Activated T-cell treated with anti-CD3 and anti-CD28 coated beads for 1 hour (primary cell): ENCODE measurements at regions not wholly inside any gene's neighbourhood (a gene's known extent, or its start where the extent isn't known, plus 50 kb on each side); places are given as distances from the start of the nearest gene placed in this dataset.
"Not testable (repeated sequence)": the region's sequence is repeated elsewhere in the genome, so short reads cannot be mapped to it uniquely, and the experiment has no call there.

Experiments
- DNase-seq: peaks from one replicate; pipeline ENCODE4 v3.0.0-alpha.2; 2020; ENCODE audit warnings: low read depth

DNA sequence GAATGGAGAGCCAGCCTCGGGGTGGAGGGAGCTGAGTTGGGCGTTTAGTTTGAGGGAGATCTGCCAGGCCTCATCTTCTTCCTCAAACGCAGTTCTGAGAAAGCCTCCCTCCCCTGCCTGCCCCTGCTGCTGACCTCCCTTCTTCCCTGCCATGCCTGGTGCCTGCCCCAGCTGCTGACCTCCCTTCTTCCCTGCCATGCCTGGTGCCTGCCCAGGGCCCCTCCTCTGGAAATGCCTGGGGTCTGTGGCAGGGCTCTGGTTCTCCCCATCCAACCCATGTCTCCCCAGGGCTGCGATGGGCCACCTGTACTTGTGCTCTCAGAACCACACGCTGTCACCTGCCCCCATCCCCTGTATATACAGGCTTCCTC lies 114.6 kb downstream of the VEGFA start:
- no peak for DNase-seq

GRCh38 chr6:43883847-43884651 lies 114.0 kb downstream of the VEGFA start:
- no peak for DNase-seq

- DNase-seq, result not testable (repeated sequence)
Measured at GRCh38 chr6:43882690-43883448, 112.9 kb downstream of the VEGFA start.

GRCh38 chr6:43880236-43881137 lies 110.5 kb downstream of the VEGFA start:
- no peak for DNase-seq

- no peak for DNase-seq
Measured at GRCh38 chr6:43879722-43880121, 109.7 kb downstream of the VEGFA start.

DNA sequence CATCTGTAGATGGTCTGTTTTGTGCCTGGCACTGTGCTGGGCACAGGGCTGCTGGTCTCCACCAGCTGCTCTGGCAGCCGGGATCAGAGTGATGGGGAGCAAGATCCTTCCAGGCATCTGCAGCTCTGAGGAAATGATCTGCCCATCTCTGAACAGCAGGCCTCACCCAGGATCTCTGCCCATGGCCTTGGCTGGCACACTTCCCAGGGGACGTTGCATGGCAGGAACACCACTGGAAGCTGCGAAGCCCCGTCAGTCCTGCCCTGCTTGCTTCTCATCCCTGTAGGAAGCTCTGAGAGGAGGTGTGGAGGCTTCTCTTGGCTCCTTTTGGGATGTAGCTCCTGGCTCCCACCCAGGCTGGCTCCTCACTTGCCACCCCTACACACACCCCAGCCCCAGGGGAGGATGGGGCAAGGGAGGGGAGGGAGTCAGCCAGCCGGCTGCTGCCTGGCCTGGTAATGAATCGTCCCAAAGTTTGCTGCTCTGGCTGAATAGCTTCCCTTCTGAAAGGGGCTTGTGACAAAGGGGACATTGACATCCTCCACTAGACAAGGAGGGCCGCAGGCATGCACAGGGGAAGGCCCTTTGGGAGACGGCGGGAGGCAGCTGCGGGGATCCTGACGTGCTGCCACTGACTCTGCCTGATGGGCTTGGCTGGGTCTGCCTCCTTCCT lies 108.9 kb downstream of the VEGFA start:
- DNase-seq, result no peak

GRCh38 chr6:43878127-43878634 lies 108.2 kb downstream of the VEGFA start:
- no peak for DNase-seq

GRCh38 chr6:43877463-43878126 lies 107.6 kb downstream of the VEGFA start:
- DNase-seq, result no peak

GRCh38 chr6:43877036-43877435 lies 107.0 kb downstream of the VEGFA start:
- DNase-seq, result no peak

- DNase-seq, result no peak
Measured at GRCh38 chr6:43876602-43877001, 106.6 kb downstream of the VEGFA start.

DNA sequence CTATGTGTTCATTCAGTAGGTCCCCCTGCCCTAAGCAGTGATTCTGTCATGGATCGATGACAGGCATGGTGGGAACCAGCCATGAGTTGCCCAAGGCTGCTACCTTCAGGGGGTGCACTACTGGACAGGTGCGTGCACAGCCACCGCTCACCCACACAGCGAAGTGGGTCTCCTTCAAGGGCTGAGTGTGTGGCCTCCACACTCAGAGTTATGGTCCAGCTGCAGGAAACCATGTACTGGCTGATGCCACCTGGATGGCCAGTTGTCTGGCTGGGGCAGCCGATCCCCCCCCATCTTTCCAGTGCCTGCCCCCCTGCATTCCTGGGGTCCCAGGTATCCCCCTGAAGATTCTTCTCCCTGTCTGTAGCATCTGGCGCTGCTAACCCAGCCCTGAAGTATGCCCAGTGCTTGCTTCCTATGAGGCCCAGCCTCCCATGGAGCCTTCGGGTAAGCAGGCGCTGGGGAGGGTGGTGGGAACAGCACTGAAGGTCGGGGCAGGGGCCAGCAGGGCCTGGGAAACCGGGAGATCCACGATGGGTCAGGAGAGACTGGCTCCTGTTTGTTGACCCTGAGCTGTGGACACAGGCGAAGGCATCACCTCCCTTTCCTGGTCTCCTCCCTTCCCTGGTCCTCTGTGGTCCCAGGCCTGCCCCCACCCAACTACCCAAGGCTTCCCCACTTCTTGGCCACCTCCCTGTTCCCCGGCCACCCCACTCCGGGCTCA lies 106.0 kb downstream of the VEGFA start:
- DNase-seq, result no peak

- DNase-seq, result no peak
Measured at GRCh38 chr6:43874814-43875590, 105.0 kb downstream of the VEGFA start.

DNA sequence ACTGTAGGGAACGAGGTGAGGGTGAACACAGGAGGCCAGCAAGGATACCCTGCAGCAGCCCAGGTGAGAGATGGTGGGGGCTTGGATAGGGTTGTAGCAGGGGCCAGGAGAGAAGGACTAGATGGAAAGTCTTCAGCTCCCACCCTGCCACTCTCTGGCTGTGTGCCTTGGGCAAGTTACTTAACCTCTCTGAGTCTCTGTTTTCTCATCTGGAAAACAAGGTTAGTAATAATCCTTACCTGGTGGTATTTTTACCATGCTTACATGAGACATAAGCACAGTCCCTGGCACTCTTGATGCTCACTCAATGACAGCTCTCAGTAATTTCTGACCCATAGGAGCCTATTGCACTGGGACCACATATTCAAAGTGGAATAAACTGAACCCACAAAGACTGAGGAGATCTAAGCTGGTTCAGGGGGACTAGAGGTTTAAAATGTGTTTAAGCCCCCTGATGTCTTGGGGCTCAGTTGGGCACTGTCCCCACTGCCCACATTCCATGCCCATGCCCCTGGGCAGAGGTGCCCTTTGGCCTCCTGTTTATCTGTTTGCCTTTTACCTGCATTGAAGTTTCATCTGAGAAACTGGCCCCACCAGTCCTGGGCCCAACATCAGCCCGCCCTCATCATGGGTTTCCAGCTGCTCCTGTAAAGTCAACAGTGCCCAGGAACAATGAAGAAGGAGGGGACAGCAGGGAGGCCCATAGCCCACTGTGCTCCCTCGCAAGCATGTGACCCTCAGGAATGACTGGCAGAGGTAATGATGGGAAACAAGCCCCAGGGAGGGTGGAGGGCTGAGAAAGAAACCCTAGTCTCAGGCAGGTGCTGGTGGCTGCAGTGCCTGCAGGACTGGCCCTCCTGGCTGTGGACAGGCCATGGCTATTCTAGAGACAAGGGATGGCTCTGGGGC lies 104.0 kb downstream of the VEGFA start:
- DNase-seq, result no peak

DNA sequence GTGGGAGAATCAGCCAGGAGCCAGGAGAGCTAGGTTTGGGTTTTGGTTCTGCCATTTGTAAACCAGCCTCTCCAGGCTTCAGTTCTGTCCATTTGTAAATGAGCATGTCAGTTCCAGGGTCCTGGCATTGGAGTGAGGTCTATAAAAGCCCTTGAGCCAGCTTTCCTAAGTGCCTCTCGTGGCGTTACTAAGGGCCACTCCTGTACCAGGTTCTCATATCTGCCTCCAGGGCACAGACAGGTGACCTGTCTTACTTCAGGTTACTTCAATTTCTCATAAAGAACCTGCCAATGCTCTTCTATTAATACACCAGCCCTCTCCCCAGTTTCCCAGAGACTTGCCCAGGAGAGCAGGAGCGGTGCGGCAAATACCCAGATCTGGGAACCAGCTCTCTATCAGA lies 101.9 kb downstream of the VEGFA start:
- DNase-seq, result no peak

DNA sequence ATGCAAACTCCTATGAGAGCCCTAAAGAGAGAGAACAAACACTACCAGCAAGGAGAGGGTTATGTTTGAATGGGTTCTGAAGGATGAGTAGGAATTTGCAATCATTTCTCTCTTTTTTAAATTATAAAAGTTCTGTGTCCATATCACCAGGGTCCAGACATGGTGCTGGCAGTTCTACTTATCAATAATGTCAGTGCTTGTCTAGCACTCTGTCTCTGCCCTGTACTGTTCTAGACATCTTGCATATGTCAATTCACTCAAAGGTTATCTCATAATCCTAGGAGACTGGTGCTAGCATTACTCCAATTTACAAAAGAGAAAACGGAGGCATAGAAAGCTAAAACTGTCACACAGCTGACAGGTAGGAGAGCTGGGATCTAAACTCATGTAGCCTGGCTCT lies 101.3 kb downstream of the VEGFA start:
- DNase-seq, result no peak

DNA sequence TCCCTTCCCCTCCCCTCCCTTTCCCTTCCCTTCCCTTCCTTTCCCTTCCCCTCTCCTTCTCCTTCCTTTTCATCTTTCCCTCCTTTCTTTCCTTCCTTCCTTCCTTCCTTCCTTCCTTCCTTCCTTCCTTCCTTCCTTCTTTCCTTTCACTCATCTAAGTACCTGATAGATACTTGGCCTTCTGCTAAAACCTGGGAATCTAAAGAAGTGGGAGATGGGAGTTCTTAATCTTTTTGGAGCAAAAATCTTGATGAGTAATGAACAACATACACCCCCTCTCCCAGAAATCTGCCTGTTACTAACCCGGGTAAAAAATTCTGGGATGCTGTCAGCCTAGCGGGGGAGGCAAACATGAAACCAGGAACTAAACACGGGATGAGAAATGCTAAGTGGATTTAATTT lies 100.7 kb downstream of the VEGFA start:
- no peak for DNase-seq

DNA sequence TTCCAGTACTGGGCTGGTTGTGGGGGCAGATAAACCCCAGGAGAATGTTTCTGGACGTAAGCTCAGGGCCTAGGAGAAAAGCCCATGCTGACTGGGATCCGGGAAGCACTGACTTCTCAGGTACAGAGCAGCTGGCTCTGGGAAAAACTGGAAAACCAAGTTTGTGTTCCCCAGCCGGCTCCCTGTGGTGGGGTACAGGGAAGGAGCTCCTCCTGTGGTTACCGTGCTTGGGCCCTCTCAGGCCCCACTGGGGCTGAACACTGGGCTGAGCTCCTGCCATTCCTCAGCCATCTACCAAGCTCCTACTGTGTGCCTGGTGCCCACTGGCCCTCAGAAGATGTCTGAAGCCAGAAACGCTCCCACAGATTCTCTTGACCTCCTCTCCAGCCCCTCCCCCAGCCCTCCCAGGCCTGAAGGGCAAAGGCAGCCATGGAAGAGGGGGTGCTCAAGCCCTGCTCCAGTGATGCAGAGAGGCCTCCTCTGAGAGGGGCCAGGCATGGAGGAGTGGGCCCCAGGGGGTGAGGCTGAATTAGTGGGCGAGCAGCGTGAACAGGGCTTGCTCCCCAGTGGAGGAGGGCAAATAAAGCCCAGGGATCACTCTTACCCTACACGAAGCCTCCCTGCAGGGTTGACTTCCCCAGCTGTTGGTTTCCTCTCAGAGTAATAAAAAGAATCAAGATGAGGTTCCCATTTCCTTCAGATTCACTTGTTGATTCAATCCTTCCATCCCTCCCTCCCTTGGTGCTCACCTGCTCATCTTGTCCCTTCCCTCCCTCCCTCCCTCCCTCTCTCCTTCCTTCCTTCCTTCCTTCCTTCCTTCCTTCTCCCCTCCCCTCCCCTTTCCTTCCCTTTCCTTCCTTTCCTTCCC lies 100.0 kb downstream of the VEGFA start:
- no peak for DNase-seq
